ENCODE measurements at regions not wholly inside any gene's neighbourhood (a gene's known extent, or its start where the extent isn't known, plus 50 kb on each side); places are given as distances from the start of the nearest gene placed in this dataset.

DNA sequence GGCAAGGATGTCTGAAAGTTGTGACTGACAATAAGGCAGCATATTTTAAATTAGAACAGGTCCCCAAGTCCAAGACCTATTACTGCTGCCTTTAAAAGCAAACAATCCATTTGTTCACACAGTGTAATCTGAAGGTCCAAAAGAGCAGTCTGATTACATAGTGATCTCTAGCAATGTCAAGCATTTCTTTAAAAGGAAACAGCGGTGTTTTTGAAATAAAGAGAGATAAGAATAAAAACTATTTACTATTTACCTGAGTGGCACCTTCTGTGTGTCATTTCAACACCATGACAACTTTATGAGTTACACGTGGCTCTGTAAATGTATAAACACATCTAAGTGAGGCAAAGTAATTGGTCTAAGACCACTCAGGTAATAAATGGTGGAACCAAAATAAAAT is 1009.9 kb upstream of the CNTNAP5 start:
- TF ChIP-seq, protein P1, sequence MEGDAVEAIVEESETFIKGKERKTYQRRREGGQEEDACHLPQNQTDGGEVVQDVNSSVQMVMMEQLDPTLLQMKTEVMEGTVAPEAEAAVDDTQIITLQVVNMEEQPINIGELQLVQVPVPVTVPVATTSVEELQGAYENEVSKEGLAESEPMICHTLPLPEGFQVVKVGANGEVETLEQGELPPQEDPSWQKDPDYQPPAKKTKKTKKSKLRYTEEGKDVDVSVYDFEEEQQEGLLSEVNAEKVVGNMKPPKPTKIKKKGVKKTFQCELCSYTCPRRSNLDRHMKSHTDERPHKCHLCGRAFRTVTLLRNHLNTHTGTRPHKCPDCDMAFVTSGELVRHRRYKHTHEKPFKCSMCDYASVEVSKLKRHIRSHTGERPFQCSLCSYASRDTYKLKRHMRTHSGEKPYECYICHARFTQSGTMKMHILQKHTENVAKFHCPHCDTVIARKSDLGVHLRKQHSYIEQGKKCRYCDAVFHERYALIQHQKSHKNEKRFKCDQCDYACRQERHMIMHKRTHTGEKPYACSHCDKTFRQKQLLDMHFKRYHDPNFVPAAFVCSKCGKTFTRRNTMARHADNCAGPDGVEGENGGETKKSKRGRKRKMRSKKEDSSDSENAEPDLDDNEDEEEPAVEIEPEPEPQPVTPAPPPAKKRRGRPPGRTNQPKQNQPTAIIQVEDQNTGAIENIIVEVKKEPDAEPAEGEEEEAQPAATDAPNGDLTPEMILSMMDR (conservative IDR thresholded peaks at IDR 0.05): no peak
- no peak for TF ChIP-seq EZH2 (IDR thresholded peaks at IDR 0.05; ENCODE audit: low read depth)

Data from PC-9 (cell line).